ENCODE measurements at regions not wholly inside any gene's neighbourhood (a gene's known extent, or its start where the extent isn't known, plus 50 kb on each side); places are given as distances from the start of the nearest gene placed in this dataset.

GRCh38 chr12:128089961-128090360 is 177.0 kb upstream of the TMEM132C start:
- Histone ChIP-seq H3K27me3 (replicated peaks in 2 of 5; ENCODE audit: control insufficient read depth in 4 of 5, insufficient read depth in 5 of 5, low read length in 4 of 5) (peaks cover 0 to 5% (median 0%) of the 10 kb centered on the region in 5 experiments), H3K36me3 (ENCODE audit: control insufficient read depth in 4 of 4, insufficient read depth in 4 of 4, low read length in 3 of 4) (no peaks in the 10 kb centered on the region), H3K9me3 (ENCODE audit: control extremely low read depth in 1 of 5, control insufficient read depth in 4 of 5, insufficient read depth in 2 of 5, low read depth in 1 of 5, low read length in 4 of 5) (no peaks in the 10 kb centered on the region), H3K4me1 (ENCODE audit: control extremely low read depth in 1 of 4, control insufficient read depth in 4 of 4, insufficient read depth in 4 of 4, low read length in 3 of 4) (no peaks in the 10 kb centered on the region), H3K27ac (ENCODE audit: insufficient read depth in 1 of 2, low read depth in 1 of 2, low read length in 2 of 2, poor library complexity in 1 of 2, severe bottlenecking in 2 of 2) (no peak overlapping the region), H3K4me3 (ENCODE audit: control insufficient read depth in 1 of 7, extremely low read depth in 1 of 7, insufficient read depth in 4 of 7, low read depth in 2 of 7, low read length in 6 of 7) (no peak overlapping the region)
- ChIA-PET POLR2A (no interaction called here), CTCF (no interaction called here)
- 100% methylated on average over 3 of the region's 6 CpGs for WGBS (ENCODE audit: insufficient coverage)
- no peak for DNase-seq

DNA sequence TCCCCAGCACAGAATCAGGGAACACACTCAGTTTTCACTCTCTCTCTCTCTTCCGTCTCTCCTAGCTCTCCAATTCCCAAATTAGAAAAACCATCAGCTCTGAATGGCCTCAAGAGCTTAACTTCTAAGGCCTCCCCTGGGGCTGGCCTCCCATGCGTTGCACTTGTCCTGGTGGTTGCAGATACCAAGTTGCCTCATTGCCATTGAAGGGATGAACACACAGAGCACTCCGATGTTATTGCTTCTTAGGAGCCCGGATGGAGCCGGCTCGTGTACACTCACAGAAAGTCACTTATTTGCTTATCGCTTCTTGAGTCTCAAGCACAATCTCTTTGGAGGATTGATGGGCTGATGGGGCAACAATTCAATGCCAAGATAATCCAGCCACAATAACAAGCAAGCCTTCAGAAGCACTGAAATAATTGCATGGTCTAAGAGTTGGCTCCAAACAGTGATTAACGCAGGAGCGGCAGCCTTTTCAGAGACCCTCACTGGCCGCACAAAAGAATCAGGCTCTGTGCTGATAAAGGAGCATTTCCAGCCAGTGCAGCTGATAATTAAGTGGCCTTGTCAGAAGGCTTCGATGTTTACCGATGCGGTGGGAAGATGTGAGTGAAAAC is 175.8 kb upstream of the TMEM132C start:
- Histone ChIP-seq H3K4me3 (ENCODE audit: control insufficient read depth in 1 of 7, extremely low read depth in 1 of 7, insufficient read depth in 4 of 7, low read depth in 2 of 7, low read length in 6 of 7) (no peak overlapping the region), H3K27me3 (replicated peaks in 2 of 5; ENCODE audit: control insufficient read depth in 4 of 5, insufficient read depth in 5 of 5, low read length in 4 of 5) (peaks cover 0 to 5% (median 0%) of the 10 kb centered on the region in 5 experiments), H3K9me3 (ENCODE audit: control extremely low read depth in 1 of 5, control insufficient read depth in 4 of 5, insufficient read depth in 2 of 5, low read depth in 1 of 5, low read length in 4 of 5) (no peaks in the 10 kb centered on the region), H3K4me1 (ENCODE audit: control extremely low read depth in 1 of 4, control insufficient read depth in 4 of 4, insufficient read depth in 4 of 4, low read length in 3 of 4) (no peaks in the 10 kb centered on the region), H3K27ac (ENCODE audit: insufficient read depth in 1 of 2, low read depth in 1 of 2, low read length in 2 of 2, poor library complexity in 1 of 2, severe bottlenecking in 2 of 2) (no peak overlapping the region), H3K36me3 (ENCODE audit: control insufficient read depth in 4 of 4, insufficient read depth in 4 of 4, low read length in 3 of 4) (no peaks in the 10 kb centered on the region)
- WGBS (ENCODE audit: insufficient coverage): 83% methylated on average over 10 of the region's 13 CpGs
- CTCF ChIA-PET: interaction anchor here (0.7 kb wide), 1 partner anchor 516 kb away, joined by 3 read pairs; no protein-coding TSS in a partner anchor
- POLR2A ChIA-PET: interaction anchor here (0.5 kb wide), 1 partner anchor 1298 kb away, joined by 3 read pairs; no protein-coding TSS in a partner anchor
- DNase-seq: no peak

DNA sequence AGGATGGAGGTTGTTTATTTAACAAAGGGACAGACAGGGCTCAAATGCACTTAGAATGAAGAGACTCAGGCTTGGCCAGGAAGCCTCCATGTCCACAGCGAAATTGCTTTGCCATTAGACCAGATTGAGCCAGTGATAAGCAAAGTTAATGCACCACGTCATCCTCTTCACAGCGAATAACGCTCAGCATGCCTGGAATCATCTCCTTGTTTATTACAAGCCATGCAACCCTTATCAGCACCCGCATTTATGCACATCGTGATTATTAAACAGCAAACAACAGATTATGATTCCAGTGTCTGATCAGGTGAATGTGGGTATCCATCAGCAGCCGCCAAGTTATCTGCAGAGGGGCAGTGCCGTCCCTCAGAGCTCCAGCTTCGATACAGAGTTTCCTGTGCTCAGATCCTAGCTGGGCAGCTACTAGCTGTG is 175.0 kb upstream of the TMEM132C start:
- Histone ChIP-seq H3K27ac (ENCODE audit: insufficient read depth in 1 of 2, low read depth in 1 of 2, low read length in 2 of 2, poor library complexity in 1 of 2, severe bottlenecking in 2 of 2) (no peak overlapping the region), H3K4me3 (ENCODE audit: control insufficient read depth in 1 of 7, extremely low read depth in 1 of 7, insufficient read depth in 4 of 7, low read depth in 2 of 7, low read length in 6 of 7) (no peak overlapping the region), H3K36me3 (ENCODE audit: control insufficient read depth in 4 of 4, insufficient read depth in 4 of 4, low read length in 3 of 4) (no peaks in the 10 kb centered on the region), H3K9me3 (ENCODE audit: control extremely low read depth in 1 of 5, control insufficient read depth in 4 of 5, insufficient read depth in 2 of 5, low read depth in 1 of 5, low read length in 4 of 5) (no peaks in the 10 kb centered on the region), H3K4me1 (ENCODE audit: control extremely low read depth in 1 of 4, control insufficient read depth in 4 of 4, insufficient read depth in 4 of 4, low read length in 3 of 4) (no peaks in the 10 kb centered on the region), H3K27me3 (replicated peaks in 2 of 5; ENCODE audit: control insufficient read depth in 4 of 5, insufficient read depth in 5 of 5, low read length in 4 of 5) (peaks cover 0 to 5% (median 0%) of the 10 kb centered on the region in 5 experiments)
- 87% methylated on average over 9 of the region's 9 CpGs for WGBS (ENCODE audit: insufficient coverage)
- ChIA-PET POLR2A (interaction anchor here (0.5 kb wide), 1 partner anchor 1299 kb away, joined by 3 read pairs; no protein-coding TSS in a partner anchor), CTCF (no interaction called here)
- no peak for DNase-seq

GRCh38 chr12:128098730-128099129 is 168.2 kb upstream of the TMEM132C start:
- CTCF ChIA-PET: no interaction called here

GRCh38 chr12:128103152-128103551 is 163.8 kb upstream of the TMEM132C start:
- H3K27ac ChIP-seq (ENCODE audit: insufficient read depth in 1 of 2, low read depth in 1 of 2, low read length in 2 of 2, poor library complexity in 1 of 2, severe bottlenecking in 2 of 2): no peak overlapping the region
- no peak overlapping the region for H3K4me3 ChIP-seq (ENCODE audit: control insufficient read depth in 1 of 7, extremely low read depth in 1 of 7, insufficient read depth in 4 of 7, low read depth in 2 of 7, low read length in 6 of 7)
- ChIA-PET CTCF (no interaction called here), POLR2A (no interaction called here)
- no peaks in the 10 kb centered on the region for H3K4me1 ChIP-seq (ENCODE audit: control extremely low read depth in 1 of 4, control insufficient read depth in 4 of 4, insufficient read depth in 4 of 4, low read length in 3 of 4)
- H3K9me3 ChIP-seq (ENCODE audit: control extremely low read depth in 1 of 5, control insufficient read depth in 4 of 5, insufficient read depth in 2 of 5, low read depth in 1 of 5, low read length in 4 of 5): peaks cover 0 to 3% (median 0%) of the 10 kb centered on the region in 5 experiments
- WGBS (ENCODE audit: insufficient coverage): 85% methylated on average over 2 of the region's 6 CpGs
- DNase-seq: no peak
- no peaks in the 10 kb centered on the region for H3K27me3 ChIP-seq (replicated peaks in 2 of 5; ENCODE audit: control insufficient read depth in 4 of 5, insufficient read depth in 5 of 5, low read length in 4 of 5)
- no peaks in the 10 kb centered on the region for H3K36me3 ChIP-seq (ENCODE audit: control insufficient read depth in 4 of 4, insufficient read depth in 4 of 4, low read length in 3 of 4)

More at GRCh38 chr12:128098730-128099129, 168.2 kb upstream of the TMEM132C start:
- H3K36me3 ChIP-seq (ENCODE audit: control insufficient read depth in 4 of 4, insufficient read depth in 4 of 4, low read length in 3 of 4): no peaks in the 10 kb centered on the region
- H3K27ac ChIP-seq (ENCODE audit: insufficient read depth in 1 of 2, low read depth in 1 of 2, low read length in 2 of 2, poor library complexity in 1 of 2, severe bottlenecking in 2 of 2): no peak overlapping the region
- no peaks in the 10 kb centered on the region for H3K4me1 ChIP-seq (ENCODE audit: control extremely low read depth in 1 of 4, control insufficient read depth in 4 of 4, insufficient read depth in 4 of 4, low read length in 3 of 4)
- H3K27me3 ChIP-seq (replicated peaks in 2 of 5; ENCODE audit: control insufficient read depth in 4 of 5, insufficient read depth in 5 of 5, low read length in 4 of 5): no peaks in the 10 kb centered on the region
- POLR2A ChIA-PET: no interaction called here
- no peak for DNase-seq
- H3K9me3 ChIP-seq (ENCODE audit: control extremely low read depth in 1 of 5, control insufficient read depth in 4 of 5, insufficient read depth in 2 of 5, low read depth in 1 of 5, low read length in 4 of 5): peaks cover 0 to 3% (median 0%) of the 10 kb centered on the region in 5 experiments
- 94% methylated on average over 7 of the region's 7 CpGs for WGBS (ENCODE audit: insufficient coverage)
- H3K4me3 ChIP-seq (ENCODE audit: control insufficient read depth in 1 of 7, extremely low read depth in 1 of 7, insufficient read depth in 4 of 7, low read depth in 2 of 7, low read length in 6 of 7): no peak overlapping the region

DNA sequence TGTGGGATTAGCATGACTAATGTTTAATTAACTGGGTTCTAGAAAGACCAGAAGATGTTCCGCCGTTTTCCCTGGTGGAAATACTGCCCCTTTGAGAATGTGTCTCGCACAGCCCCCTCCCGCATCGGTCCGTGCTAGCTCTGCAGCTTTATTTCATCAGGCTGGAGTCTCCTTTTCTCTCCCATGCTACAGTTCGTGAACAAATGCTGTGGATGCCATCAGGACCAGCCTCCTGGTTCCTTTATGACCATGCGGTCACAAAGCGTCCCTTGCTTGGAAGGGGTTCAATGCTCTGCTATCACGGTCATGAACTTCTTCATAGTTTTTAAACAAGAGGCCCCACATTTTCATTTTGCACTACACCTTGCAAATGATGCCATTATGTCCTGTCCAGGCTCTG is 157.7 kb upstream of the TMEM132C start:
- no peak overlapping the region for H3K27ac ChIP-seq (ENCODE audit: insufficient read depth in 1 of 2, low read depth in 1 of 2, low read length in 2 of 2, poor library complexity in 1 of 2, severe bottlenecking in 2 of 2)
- no peaks in the 10 kb centered on the region for H3K4me1 ChIP-seq (ENCODE audit: control extremely low read depth in 1 of 4, control insufficient read depth in 4 of 4, insufficient read depth in 4 of 4, low read length in 3 of 4)
- ChIA-PET POLR2A (no interaction called here), CTCF (no interaction called here)
- peaks cover 0 to 4% (median 0%) of the 10 kb centered on the region in 5 experiments for H3K27me3 ChIP-seq (replicated peaks in 2 of 5; ENCODE audit: control insufficient read depth in 4 of 5, insufficient read depth in 5 of 5, low read length in 4 of 5)
- H3K9me3 ChIP-seq (ENCODE audit: control extremely low read depth in 1 of 5, control insufficient read depth in 4 of 5, insufficient read depth in 2 of 5, low read depth in 1 of 5, low read length in 4 of 5): no peaks in the 10 kb centered on the region
- H3K36me3 ChIP-seq (ENCODE audit: control insufficient read depth in 4 of 4, insufficient read depth in 4 of 4, low read length in 3 of 4): no peaks in the 10 kb centered on the region
- no peak overlapping the region for H3K4me3 ChIP-seq (ENCODE audit: control insufficient read depth in 1 of 7, extremely low read depth in 1 of 7, insufficient read depth in 4 of 7, low read depth in 2 of 7, low read length in 6 of 7)
- DNase-seq: no peak
- 97% methylated on average over 10 of the region's 10 CpGs for WGBS (ENCODE audit: insufficient coverage)

GRCh38 chr12:128109636-128110035 is 157.3 kb upstream of the TMEM132C start:
- ChIA-PET CTCF (no interaction called here), POLR2A (no interaction called here)
- DNase-seq: no peak
- H3K27ac ChIP-seq (ENCODE audit: insufficient read depth in 1 of 2, low read depth in 1 of 2, low read length in 2 of 2, poor library complexity in 1 of 2, severe bottlenecking in 2 of 2): no peak overlapping the region
- WGBS (ENCODE audit: insufficient coverage): 98% methylated on average over 12 of the region's 12 CpGs
- no peaks in the 10 kb centered on the region for H3K4me1 ChIP-seq (ENCODE audit: control extremely low read depth in 1 of 4, control insufficient read depth in 4 of 4, insufficient read depth in 4 of 4, low read length in 3 of 4)
- H3K9me3 ChIP-seq (ENCODE audit: control extremely low read depth in 1 of 5, control insufficient read depth in 4 of 5, insufficient read depth in 2 of 5, low read depth in 1 of 5, low read length in 4 of 5): no peaks in the 10 kb centered on the region
- H3K4me3 ChIP-seq (ENCODE audit: control insufficient read depth in 1 of 7, extremely low read depth in 1 of 7, insufficient read depth in 4 of 7, low read depth in 2 of 7, low read length in 6 of 7): no peak overlapping the region
- peaks cover 0 to 4% (median 0%) of the 10 kb centered on the region in 5 experiments for H3K27me3 ChIP-seq (replicated peaks in 2 of 5; ENCODE audit: control insufficient read depth in 4 of 5, insufficient read depth in 5 of 5, low read length in 4 of 5)
- no peaks in the 10 kb centered on the region for H3K36me3 ChIP-seq (ENCODE audit: control insufficient read depth in 4 of 4, insufficient read depth in 4 of 4, low read length in 3 of 4)

Measured in common myeloid progenitor, CD34-positive (primary cell).